GM12872 (cell line): ENCODE measurements at regions not wholly inside any gene's neighbourhood (a gene's known extent, or its start where the extent isn't known, plus 50 kb on each side); places are given as distances from the start of the nearest gene placed in this dataset.

Experiments
- TF ChIP-seq, protein P1 (sequence below): IDR thresholded peaks from 3 replicates; pipeline ENCODE4 v1.5.1; 2011; ENCODE audit warnings: low read depth, mild to moderate bottlenecking, low read length, moderate library complexity; ENCODE audit not compliant: insufficient read depth

DNA sequence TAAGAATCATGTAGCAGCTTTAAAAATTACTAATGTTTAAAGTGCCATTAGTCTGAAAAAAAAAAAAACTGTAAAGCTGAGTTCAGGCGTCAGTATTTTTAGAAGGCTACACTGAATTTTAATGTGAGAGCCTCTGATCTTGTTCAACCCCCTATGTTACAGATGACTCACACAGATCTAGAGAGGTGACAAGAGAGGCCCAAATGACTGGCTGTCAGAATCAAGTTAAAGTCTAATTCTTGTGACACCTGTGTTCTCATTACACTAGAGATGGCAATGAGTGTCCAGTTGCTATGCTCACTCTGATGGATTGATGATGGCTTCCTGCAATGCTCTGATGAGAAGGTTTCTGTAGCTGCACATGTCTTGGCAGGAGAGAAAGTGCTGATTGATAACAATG lies 203.5 kb upstream of the OBI1 start:
- TF ChIP-seq, protein P1, sequence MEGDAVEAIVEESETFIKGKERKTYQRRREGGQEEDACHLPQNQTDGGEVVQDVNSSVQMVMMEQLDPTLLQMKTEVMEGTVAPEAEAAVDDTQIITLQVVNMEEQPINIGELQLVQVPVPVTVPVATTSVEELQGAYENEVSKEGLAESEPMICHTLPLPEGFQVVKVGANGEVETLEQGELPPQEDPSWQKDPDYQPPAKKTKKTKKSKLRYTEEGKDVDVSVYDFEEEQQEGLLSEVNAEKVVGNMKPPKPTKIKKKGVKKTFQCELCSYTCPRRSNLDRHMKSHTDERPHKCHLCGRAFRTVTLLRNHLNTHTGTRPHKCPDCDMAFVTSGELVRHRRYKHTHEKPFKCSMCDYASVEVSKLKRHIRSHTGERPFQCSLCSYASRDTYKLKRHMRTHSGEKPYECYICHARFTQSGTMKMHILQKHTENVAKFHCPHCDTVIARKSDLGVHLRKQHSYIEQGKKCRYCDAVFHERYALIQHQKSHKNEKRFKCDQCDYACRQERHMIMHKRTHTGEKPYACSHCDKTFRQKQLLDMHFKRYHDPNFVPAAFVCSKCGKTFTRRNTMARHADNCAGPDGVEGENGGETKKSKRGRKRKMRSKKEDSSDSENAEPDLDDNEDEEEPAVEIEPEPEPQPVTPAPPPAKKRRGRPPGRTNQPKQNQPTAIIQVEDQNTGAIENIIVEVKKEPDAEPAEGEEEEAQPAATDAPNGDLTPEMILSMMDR = no peak

DNA sequence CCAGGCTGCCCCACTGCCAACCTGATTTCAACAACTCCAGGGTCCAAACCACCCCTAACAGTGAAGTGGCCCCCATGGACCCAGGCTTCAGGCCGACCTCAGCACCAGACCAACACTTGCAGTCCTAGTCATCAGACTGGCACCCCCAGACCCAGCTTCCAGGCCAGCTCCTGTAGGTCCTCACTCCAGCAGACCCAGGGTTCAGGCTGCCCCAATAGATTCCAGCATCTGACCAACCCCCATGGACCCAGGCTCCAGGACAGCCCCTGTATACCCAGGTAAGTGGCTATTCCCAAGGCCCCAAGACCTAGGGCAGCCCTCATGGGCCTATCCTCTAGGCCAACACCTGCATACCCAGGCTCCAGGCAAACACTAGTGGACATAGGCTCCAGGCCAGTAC lies 193.8 kb upstream of the OBI1 start:
- TF ChIP-seq, protein P1 = no peak

DNA sequence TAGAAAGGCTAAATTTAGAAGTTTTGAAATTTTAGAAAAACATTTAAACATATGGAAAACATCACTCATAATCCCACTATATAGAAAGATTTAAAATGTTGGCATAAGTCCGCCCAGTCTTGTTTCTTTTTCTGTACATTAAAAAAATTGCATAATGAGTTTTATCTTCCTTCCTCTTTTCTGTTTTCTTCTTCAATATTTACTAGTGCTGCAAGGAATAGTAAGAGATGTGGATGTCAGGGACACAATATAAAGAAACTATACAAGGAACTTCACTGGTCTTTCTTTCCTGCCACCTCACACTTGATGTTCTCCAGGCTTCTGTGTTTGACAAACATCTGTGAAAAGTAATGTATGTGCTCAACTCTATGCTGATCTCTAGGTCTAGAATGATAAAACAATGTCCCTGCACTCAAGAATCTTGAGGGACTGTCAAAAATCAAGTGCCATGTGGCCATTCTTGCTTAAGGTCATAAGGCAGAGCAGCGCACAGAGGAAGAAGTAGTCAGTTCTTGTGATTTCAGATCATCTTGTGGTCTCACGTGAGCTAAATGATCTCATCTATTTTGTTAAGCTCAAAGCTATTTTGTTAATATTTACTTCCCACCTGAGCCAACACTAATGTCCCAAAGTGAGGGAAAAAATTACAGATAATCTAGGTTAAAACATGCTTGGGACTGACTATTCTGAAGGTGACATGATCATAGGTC lies 186.9 kb upstream of the OBI1 start:
- TF ChIP-seq, protein P1 = no peak

DNA sequence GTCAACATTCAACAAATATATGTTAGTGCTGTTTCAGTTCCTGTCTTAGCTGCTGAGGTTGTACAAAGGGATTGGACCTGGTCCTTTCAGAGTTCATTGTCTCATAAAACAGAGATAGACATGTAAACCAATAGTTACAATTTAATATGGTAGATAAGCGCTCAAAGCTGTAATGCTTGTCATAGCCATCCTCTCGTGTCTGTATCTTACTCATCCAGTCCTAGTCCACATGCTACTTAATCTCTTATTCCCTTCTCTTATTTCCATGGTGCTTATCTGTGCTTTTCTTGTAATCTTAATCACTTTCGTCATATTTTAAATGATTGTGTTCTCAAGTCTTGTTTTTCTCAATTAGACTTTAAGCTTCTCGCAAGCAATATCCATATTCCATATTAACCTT lies 185.2 kb upstream of the OBI1 start:
- TF ChIP-seq, protein P1 = no peak

DNA sequence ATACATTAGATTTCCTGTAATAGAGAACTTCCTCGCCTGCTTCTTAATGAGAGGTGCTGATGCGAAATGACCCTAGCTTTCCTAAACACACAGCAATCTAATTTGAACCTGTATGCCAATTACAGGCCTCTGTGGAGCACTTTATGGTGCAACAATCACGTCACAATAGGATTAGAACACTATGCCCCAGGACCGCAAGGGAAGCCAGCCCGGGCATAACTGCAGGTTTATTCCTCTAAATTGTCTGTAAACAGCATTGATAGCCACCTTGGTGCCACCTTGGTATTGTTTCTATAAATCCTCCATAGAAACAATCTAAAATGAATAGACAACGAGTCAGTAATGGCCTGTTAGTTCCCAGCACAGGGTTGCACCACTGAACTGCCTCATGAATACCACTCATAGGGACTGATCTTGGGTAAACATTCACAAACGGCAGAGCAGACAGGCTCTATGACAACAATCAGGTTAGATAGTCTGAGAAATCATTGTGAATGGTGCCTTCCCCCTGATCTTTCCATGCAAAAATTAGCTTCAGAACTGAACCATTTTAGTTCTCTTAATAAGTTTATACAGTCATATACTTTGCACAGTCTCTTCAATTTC lies 182.5 kb upstream of the OBI1 start:
- TF ChIP-seq, protein P1 = no peak

DNA sequence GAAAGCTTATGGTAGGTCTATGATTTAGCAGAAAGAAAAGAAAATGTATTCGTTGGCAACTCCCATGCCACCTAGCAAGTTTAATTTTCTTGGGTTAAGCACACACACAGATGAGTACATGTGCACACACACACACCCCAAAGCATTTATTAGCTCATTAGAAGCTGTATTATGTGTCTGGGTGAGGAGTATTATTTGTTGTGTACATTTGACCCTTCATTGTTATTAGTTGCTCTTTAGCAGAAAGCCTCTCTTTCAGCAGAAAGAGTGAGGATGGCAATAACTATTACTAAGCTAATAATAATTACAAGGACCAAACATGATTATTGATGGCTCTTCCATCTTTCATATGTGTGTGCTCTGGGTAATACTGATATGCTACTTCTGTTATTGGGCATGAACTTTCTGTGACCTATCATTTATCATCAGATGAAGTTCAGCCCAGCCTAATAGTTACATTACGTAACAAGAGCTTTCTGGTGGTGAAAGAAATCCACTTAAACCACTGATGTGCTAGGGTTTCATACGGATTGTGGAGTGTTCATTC lies 177.4 kb upstream of the OBI1 start:
- TF ChIP-seq, protein P1 = no peak

DNA sequence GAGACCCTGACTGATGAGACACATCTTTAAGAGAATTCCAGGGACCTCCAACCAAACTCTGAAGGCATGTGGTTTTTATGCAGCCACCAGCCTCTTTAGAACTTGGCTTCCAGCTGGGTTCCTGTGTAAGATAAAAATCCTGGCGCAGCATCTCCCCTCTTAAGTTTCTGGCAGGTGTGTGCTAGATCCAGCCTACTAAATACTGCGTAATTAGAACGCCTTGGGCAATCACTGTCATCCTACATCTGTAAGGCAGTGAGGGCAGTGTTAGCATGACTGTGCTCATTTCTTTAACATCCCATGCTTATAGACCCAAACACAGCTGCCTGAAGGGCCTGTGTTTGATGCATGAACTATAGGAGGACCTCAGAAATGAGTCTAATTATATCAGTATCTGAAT lies 173.5 kb upstream of the OBI1 start:
- TF ChIP-seq, protein P1 = no peak
